GM21737 (cell line): ENCODE measurements at regions not wholly inside any gene's neighbourhood (a gene's known extent, or its start where the extent isn't known, plus 50 kb on each side); places are given as distances from the start of the nearest gene placed in this dataset.

Experiments used
- ATAC-seq: cut with Tn5 transposase; IDR thresholded peaks from one replicate; pipeline ENCODE4 v1.9.1; 2021; ENCODE audit warnings: mild to moderate bottlenecking, moderate library complexity; ENCODE audit not compliant: unreplicated experiment

- ATAC-seq = no peak
Measured at GRCh38 chr2:177314722-177315264, 50.3 kb upstream of the NFE2L2 start.

GRCh38 chr2:177315364-177315763, 50.8 kb upstream of the NFE2L2 start:
- ATAC-seq = no peak

- ATAC-seq = no peak
Measured at GRCh38 chr2:177316756-177317155, 52.2 kb upstream of the NFE2L2 start.

- ATAC-seq = no peak
Measured at GRCh38 chr2:177317443-177317842, 52.9 kb upstream of the NFE2L2 start.

GRCh38 chr2:177317857-177318256, 53.3 kb upstream of the NFE2L2 start:
- ATAC-seq = no peak

GRCh38 chr2:177318613-177319012, 54.1 kb upstream of the NFE2L2 start:
- ATAC-seq = no peak

- no peak for ATAC-seq
Measured at GRCh38 chr2:177320596-177320995, 56.1 kb upstream of the NFE2L2 start.

- no peak for ATAC-seq
Measured at GRCh38 chr2:177322801-177323261, 58.3 kb upstream of the NFE2L2 start.

GRCh38 chr2:177324797-177325196, 60.3 kb upstream of the NFE2L2 start:
- no peak for ATAC-seq

- ATAC-seq = no peak
Measured at GRCh38 chr2:177325554-177325953, 61.0 kb upstream of the NFE2L2 start.

- no peak for ATAC-seq
Measured at GRCh38 chr2:177326005-177326404, 61.5 kb upstream of the NFE2L2 start.

GRCh38 chr2:177326591-177326990, 62.1 kb upstream of the NFE2L2 start:
- ATAC-seq = no peak

GRCh38 chr2:177327009-177327408, 62.5 kb upstream of the NFE2L2 start:
- no peak for ATAC-seq

- no peak for ATAC-seq
Measured at GRCh38 chr2:177328056-177328455, 63.5 kb upstream of the NFE2L2 start.

- no peak for ATAC-seq
Measured at GRCh38 chr2:177329064-177329463, 63.5 kb upstream of the AGPS start.

- ATAC-seq = no peak
Measured at GRCh38 chr2:177331466-177331997, 61.0 kb upstream of the AGPS start.

GRCh38 chr2:177332026-177332991, 60.3 kb upstream of the AGPS start:
- peak; percentile 79 for ATAC-seq

GRCh38 chr2:177332992-177333388, 59.6 kb upstream of the AGPS start:
- ATAC-seq = no peak

GRCh38 chr2:177334940-177335543, 57.5 kb upstream of the AGPS start:
- ATAC-seq = no peak

GRCh38 chr2:177335917-177336450, 56.6 kb upstream of the AGPS start:
- ATAC-seq = no peak

- no peak for ATAC-seq
Measured at GRCh38 chr2:177338177-177338721, 54.3 kb upstream of the AGPS start.
